ENCODE measurements at regions not wholly inside any gene's neighbourhood (a gene's known extent, or its start where the extent isn't known, plus 50 kb on each side); places are given as distances from the start of the nearest gene placed in this dataset.

DNA sequence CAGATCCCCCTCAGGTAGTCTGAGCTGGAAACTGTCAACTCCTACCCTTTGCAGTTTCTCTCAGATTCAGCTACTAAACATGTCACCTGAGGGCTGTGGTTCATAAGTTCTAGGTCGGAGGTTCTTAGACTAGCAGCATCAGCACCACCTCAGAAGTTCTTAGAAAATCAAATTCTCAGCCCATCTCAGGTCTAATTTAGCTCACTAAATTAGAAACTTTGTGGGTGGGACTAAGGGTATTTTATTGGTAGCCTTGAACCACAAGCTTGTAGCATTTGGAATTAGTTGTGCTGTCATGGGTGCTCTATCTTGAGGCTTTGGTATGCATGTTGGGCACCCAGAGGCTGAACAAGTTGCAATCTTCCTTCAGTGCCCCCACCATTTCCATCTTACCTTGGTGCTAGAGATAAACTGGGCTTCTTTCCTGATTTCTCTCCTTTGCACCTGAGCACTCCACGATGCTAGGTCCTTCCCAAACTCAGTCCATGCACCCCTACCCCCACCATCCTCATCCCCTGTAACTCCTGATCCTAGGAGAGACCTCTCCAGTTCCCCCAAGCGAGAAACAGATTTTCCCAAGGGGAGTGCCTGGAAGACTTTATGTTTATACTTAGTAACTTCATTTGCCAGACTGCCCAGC, 54.2 kb downstream of the S1PR1 start:
- DNase-seq, result no peak

DNA sequence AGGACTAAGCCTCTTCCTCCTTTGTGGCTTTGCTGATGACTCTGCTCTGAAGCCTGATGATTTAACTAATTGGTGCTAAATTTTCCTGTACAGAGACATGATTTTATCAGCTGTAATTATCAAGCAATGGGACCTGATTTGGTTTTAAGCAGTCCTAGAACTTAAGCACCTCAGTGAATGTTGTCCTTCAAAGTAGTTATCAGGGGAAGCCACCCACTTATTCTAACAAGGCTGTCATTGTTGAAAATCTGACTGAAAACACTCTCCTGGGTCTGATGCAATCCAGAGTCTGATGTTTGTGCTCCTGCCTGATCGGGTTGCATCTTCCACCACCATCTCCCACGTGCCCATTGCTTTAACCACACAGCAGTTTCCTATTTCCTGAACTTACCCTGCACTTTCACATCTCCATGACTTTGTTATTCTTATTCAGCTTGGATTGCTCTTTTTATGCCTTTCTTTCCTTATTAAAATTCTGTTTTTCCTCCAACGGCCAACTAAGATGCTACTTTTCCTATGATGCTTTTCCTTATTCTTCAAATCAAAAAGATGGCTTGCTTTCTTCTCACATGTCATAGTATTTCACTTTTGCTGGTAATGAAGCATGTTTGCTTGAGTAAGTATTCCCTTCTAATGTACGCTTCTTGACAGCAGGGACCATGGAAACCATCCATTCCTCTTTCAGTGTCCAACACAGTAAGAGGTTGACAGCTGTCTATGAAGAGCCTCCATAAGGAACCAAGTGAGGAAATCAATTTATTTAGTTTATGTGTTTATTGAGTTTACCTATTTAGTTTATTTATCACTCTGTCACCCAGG, 55.0 kb downstream of the S1PR1 start:
- DNase-seq, result peak in 5 of 6 experiments; percentile 12 to 53 (median 47)

DNA sequence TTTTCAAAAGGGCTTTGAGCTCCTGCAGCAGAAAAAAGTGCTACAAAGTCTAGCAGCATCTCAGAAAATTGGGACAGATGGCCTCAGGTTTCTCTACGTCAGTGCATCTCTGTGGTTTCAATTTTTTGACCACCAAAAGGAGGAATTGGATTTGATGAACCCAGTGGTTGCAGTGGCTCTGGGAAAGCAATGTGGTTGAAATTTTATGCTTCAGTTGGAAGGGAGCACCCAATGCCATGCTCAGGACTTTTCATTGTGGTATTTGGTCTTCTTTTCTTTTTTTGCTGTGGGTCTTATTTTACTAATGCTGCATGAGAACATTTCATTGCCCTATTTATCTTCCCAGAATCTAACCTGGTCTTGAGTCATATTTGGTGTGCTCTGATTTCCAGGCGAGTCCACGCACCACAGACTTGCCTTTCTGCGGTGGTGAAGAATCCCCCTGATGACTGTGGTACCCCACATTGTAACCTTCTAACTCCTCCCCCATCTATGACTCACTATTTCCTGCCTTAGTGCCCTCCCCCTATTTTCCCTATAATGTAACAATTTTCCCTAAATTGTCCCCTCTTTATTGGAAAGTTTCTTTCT, 56.7 kb downstream of the S1PR1 start:
- DNase-seq, result no peak

DNA sequence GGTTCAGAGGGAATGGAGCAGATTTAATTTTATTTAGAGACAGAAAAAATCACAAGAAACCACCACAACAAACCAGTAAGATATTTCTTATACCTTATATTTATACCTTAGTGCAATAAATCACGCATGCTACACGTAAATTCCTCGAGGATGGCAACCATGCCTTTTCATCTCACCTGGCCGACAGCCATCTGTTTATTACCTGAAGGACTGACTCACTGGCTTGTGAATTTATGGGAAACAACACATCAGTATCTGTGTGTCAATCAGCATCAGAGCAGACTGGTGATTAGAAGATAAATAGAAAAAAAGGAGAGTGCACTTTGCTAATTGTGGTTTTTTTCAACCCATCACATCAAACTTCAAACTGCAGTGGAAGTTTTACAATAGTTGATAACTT, 58.4 kb downstream of the S1PR1 start:
- no peak for DNase-seq

DNA sequence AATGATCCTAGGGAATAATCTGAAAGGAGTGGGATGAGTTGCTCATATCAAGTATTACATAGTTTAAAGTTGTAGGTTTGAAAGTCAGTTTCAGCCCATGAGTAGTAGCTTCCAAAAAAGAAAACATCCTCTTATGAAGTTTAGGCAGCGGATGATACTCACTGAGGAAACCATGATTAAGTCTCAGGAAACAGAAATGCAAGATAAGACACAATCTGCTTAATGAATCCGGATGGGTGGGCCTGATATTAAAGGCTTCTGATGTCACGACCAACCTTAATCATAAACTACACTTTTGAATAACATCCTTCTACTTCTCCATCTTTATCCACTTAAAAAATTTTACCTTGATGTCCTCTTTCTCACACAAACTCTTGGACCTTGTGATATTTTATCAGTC, 61.8 kb downstream of the S1PR1 start:
- DNase-seq, result no peak

DNA sequence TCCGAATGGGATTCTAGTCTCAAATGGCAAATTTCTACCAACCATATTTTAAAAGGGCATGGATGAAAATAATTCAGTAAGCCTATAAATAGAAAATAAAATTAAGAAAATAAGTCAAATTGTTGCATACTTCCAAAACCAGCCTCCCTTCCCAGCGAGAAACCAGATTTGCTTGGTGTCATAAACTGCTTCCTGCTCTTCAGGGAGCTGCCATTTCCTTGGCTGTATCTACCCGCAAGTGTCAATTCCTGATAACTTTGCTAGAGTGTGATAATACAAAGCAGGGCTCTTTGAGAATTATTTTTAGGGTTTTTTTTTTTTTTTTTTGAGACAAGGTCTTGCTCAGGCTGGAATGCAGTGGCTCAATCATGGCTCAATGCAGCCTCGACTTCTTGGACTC, 62.3 kb downstream of the S1PR1 start:
- no peak for DNase-seq

DNA sequence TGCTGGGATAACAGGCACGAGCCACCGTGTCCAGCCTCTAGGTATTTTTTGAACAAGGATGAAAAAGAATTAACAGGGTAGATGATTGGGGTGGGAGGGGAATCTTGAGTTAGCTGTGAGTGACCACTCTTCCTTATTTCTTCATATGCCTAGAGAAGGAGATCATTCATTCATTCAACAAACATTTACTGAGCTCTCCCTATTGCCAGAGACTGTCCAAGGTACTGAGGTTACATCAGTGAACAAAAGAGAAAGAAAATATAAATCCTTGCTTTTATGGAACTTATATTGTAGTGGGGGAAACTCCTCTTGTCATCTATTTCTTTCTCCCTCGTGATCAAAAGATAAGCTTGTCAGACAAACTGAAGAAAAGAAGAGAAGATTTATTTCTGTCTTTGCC, 62.9 kb downstream of the S1PR1 start:
- no peak for DNase-seq

DNA sequence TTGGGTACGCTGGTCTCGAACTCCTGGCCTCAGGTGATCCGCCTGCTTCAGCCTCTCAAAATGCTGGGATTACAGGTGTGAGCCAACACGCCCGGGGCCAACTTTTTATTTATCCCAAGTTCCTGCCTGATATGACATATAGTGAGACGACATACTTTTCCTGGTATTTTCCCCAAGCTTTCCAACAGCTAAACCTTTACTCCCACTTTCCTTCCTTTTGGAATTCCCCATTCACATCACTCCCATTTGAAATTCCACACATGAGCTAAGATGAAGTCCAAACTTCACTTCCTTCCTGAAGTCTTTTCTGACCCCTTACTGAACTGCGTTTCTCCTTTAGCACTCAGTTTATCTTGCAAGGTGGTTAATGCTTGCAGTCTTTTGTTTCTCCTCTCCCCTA, 64.1 kb downstream of the S1PR1 start:
- no peak for DNase-seq

DNA sequence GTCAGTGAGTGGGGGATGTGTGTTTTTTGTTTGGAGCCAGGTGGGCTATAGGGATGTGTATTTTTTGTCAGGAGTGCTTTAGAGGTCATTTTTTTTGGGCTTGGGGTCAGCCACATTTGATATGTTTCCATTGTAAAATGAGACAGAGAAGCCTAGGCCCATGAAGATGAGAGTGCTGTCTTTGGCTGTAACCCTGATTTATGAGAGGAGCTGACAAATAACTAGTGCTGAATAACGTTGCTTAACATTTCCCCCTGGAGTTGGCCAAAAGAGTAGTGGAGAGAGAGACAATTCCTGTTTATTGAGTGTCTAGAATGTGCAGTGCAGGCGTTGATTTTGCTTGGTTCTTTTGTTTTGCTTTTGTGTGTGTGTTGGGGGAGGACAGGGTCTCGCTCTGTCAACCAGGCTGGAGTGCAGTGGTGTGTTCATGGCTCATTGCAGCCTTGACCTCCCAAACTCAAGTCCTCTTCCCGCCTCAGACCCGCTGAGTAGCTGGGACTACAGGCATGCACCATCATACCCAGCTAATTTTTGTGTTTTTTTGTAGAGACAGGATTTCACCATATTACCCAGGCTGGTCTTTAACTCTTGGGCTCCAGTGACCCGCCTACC, 64.7 kb downstream of the S1PR1 start:
- no peak for DNase-seq

DNA sequence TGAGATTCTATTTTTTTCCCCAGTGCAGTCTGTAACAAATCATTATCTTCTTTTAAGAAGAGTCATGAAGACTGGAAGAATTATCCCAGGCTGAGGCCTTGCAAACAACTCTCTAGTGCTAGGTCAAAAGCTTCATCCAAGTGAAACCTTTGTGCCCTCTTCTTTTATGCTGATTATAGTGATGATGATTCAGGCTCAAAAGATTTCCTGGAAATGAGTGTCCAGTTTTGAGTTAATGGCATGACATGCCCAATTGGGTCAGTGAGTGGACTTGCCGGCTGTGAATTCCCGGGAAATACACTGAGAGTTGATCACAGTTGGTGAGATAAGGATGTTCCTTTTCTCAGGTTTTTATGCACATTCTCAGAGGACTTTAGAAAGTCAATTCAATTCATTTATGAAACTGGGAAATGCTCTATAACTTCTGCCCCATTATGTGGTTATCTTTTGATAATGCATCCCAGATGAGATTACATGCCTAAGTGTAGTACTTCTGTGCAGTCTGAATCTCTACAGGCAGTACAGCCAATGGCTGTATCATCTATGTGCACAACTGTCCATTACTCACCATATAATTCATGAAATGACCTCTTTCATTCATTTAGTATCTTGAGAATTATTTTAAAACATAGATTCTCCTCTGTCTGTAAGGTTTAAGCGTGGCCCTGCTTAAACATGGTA, 66.2 kb downstream of the S1PR1 start:
- DNase-seq, result no peak

DNA sequence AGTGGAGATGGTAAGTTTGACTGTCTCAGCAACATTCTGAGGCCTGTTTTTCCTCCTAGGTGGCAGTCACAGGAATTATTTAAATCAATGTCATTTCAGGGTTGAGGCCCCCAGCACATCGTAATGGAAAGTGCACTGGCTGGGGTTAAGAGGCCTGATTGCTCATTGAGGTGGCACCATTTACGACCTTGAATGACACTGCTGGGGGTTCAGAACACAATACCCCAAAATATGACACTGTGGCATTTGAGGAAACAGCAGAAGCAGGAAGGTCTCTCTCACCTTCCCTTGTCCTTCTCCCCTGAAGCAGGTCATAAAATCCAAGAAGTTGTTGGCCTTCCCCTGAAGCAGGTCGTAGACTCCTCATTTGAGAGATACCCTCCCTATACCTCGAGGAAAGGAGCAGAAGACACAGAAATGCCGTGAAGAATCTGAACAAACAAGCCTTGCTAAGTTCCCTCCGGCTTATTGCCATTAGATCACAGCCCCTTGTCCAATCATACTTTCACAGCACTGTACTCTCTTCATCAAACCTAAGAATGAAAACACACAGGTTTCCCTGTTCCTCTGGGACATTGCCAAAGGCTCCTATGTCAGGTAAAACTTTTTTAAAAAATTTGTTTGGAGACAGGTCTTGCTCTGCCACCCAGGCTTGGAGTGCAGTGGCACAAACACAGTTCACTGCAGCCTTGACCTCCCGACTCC, 71.3 kb downstream of the S1PR1 start:
- no peak for DNase-seq

DNA sequence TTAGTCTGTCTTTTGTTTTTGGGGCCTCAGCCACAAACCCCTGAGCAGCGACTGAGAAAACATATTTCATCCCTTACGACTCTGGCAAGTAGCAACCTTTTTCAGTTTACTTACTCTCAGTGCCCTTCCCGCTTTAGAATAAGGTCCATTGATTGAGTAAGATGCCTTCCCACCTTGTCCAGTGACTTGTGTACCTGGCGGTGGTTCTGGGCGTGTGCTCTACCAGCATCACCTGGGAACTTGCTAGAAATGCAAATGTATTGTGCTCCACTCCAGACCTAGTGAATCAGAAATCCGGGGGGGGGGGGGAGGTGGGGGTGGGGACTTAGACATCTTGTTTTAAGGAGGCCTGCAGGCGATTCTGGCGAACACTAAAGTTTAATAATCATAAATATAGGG, 72.1 kb downstream of the S1PR1 start:
- DNase-seq, result no peak

DNA sequence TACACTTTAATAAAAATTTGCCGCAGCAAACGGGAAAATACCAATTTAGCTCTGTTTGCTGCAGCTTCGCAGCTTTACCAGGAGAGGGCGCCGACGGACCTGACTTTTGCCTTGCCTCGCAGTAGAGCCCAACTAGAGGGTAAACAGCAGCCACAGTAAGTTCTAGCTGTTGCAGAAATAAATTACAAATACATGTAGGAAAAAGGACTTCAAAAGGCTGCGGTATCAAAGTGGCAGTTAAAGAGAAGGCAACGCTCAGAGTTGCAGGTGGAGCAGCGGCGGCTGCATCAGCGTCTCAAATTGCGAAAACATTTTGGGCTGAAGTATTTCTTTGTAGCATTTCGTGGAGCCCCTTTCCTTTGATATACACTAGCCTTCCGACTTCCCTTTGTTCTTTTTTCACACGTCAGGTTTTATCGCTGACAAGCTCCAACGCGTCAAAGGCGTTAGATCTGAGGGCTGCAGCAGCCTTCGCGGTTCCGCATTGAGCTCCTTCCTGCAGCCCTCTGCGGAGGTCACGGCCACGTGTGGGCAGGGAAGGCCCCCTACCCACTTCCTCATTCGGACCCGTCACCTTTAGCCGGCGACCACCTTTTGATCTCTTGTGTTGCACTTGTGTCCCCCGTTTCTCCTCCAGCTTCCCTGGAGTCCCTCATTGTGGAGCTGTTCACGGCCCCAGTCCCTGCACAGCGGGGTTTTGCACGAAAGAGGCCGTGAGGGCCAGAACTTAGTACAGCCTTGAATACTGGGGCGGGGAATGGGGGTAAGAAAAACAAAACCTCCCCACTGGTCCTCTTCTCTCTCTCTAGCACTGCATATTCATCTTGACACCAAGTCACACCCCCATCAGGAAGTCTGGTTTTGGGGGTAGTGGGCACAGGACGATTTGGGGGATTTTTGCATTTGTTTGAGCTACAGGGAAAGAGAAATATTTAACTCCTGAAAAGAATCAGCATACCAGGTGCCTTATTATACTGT, 72.8 kb downstream of the S1PR1 start:
- DNase-seq, result peak; percentile 74 to 97 (median 87)

DNA sequence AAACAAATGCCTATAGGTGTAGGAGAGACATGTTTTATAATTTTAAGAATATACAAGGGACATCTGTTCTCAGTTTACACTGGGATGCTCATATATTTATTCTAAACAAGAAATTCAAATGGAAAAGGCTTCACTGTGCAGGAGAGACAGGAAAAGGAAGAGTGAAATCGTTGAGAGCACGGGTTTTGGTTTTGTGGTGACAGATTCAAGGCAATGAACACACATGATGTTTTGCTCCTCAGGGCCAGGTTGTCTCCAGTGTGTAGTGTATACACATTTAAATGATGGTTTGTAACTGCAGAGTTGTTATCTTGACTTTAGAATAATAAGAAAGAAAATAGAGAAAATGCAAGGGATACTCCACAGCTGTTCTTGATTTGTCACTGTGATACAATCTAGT, 73.7 kb downstream of the S1PR1 start:
- peak in 3 of 6 experiments; percentile 33 to 52 (median 35) for DNase-seq

DNA sequence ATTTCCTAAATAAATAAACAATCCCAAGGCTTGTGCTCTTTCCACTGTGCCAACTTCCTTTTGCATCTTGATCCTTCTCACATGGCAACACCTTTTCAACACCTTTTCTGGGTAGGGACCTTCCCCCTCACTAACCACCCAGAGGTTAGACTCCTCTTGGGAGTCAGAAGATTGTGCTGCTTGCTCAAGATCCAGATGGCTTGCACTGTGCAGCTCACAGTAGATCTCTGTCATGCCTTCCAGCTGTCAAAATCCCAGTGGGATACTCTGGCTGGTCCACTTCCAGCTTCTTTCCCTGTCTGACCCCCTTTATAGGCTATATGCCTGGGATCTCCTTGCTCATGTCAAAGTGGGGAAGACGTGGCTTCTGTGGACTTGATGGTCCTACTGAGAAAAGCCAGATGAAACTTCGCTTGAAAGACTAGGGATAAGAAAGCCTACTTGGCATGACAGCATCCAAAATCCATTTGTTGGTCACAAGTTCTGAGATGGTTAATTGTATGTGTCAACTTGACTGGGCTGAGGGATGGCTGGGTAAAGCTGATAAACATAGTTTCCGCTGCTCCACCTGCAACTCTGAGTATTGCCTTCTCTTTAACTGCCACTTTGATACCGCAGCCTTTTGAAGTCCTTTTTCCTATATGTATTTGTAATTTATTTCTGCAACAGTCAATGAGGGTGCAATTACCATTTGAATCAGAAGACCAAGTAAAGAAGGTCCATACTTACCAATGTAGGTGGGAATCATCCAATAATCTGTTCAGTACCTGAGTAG, 74.5 kb downstream of the S1PR1 start:
- peak in 4 of 6 experiments; percentile 7 to 56 (median 31) for DNase-seq

DNA sequence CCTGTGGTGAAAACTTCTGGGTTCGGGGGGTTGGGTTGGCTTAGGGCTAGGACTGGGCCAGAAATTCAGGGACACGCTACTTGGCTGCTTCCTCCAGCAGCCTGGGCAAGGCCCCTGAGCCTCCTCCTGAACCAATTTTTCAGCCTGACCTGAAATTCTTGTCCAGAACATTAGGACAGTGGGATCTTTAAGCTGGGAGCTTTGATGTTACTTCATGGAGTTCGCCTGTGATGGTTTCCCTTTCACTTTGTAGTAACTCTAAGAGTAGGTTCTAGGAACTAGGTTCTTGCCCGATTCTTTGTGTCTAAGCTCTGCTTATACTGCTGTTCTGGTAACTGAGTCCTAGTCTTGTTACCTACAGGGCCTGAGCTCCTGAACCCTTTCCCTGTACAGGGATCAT, 75.3 kb downstream of the S1PR1 start:
- DNase-seq, result peak in 1 of 6 experiments; percentile 57

DNA sequence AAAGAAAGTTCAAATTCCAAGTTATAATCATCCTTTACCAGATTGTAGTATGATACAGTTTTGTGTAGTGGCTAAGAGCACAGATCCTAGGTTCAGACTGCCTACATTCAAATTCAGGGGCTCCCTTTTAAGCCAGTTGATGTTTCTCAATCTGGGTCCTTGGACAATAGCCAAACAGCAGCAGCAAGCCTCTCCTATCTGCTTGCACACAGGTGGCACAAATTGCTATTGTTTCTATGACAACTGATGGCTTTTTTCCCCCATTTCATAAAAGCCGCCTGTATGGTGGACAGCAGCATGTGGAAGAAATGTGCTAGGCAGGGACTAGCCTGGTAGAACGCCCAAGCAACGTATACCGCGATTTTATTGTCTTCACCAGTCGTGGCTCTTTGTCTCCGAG, 76.5 kb downstream of the S1PR1 start:
- DNase-seq, result no peak

DNA sequence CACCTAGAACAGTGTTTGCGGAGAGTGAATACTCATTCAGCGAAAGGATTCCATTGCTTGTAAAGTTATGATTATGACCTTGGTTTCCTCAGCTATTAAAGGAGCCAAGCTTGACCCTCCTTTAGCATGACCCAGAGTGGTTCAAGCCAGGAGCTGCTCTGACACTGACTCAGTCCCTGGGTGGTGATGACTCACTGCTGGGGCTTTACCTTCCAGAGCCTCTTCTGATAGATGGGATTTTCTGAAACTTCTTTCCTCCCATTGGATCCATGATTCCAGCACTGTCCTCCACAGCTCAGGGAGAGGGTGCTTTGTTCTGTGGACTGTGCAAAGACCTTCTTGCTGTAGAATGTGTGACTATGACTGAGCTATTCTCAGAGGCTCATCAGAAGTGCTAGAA, 77.4 kb downstream of the S1PR1 start:
- DNase-seq, result no peak

DNA sequence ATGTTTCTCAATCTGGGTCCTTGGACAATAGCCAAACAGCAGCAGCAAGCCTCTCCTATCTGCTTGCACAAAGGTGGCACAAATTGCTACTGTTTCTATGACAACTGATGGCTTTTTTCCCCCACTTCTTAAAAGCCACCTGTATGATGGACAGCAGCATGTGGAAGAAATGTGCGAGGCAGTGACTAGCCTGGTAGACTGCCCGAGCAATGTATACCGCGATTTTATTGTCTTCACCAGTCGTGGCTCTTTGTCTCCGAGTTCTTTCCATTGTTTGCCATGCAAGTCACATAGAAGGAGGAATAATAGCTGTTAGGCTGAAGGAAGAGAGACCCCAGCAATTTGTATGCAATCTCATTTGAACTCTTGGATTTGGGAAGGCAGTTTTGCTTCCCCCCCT, 79.4 kb downstream of the S1PR1 start:
- DNase-seq, result no peak

DNA sequence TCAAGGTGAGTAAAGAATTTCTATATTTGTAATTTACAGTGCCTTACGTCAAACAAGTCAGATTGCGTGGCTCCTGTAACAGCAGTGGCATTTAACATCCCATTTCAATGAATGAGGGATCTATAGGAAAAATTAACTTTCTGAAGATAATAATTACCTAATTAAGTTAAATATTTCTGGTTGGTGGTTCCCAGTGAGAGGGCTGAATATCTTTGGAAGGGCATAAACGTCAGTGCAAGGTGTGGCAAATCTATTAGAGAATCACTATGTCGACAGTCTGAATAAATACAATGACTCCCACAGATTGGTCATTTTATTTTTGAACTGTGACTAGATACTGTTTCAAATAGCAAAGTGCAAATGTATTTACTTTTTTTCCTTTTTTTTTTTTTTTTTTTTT, 80.0 kb downstream of the S1PR1 start:
- DNase-seq, result no peak
